Endodermal cell (in vitro differentiated cells): ENCODE measurements at regions not wholly inside any gene's neighbourhood (a gene's known extent, or its start where the extent isn't known, plus 50 kb on each side); places are given as distances from the start of the nearest gene placed in this dataset.

Experiments used
- DNase-seq: peaks from one replicate; pipeline ENCODE4 v3.0.0-alpha.2; 2017
- H3K27ac ChIP-seq: 2 replicates; pipeline ENCODE4 v1.5.1; 2013; ENCODE audit warnings: mild to moderate bottlenecking, low read depth, low read length, moderate library complexity
- H3K27me3 ChIP-seq: 2 replicates; pipeline ENCODE4 v1.6.1; 2013; ENCODE audit warnings: mild to moderate bottlenecking, low read length, moderate library complexity; ENCODE audit not compliant: insufficient read depth, control insufficient read depth, poor library complexity, severe bottlenecking
- H3K36me3 ChIP-seq: 2 replicates; pipeline ENCODE4 v1.7.0; 2013; ENCODE audit warnings: mild to moderate bottlenecking, low read length, moderate library complexity; ENCODE audit not compliant: control insufficient read depth, insufficient read depth
- H3K4me1 ChIP-seq: one replicate; pipeline ENCODE4 v1.7.0; 2013; ENCODE audit warnings: low read length; ENCODE audit not compliant: control insufficient read depth, insufficient read depth
- H3K4me3 ChIP-seq: 2 replicates; pipeline ENCODE4 v1.5.1; 2013; ENCODE audit warnings: mild to moderate bottlenecking, low read length, moderate library complexity
- H3K9ac ChIP-seq: 2 replicates; pipeline ENCODE4 v1.6.1; 2013; ENCODE audit warnings: mild to moderate bottlenecking, low read length, moderate library complexity; ENCODE audit not compliant: poor library complexity, severe bottlenecking; ENCODE audit errors: extremely low read depth
- H3K9me3 ChIP-seq: 2 replicates; pipeline ENCODE4 v1.6.1; 2013; ENCODE audit warnings: mild to moderate bottlenecking, low read length, moderate library complexity; ENCODE audit not compliant: control insufficient read depth
- H3K27ac Mint-ChIP-seq: 2 replicates; pipeline ENCODE4 v1.8.0; 2020; ENCODE audit warnings: mixed read lengths
- H3K27me3 Mint-ChIP-seq: 2 replicates; pipeline ENCODE4 v1.8.0; 2021; ENCODE audit warnings: mild to moderate bottlenecking, mixed read lengths; ENCODE audit not compliant: insufficient read depth
- H3K36me3 Mint-ChIP-seq: 2 replicates; pipeline ENCODE4 v1.8.0; 2020; ENCODE audit warnings: low read depth, mixed read lengths
- H3K4me1 Mint-ChIP-seq: 2 replicates; pipeline ENCODE4 v1.8.0; 2020; ENCODE audit warnings: mixed read lengths
- H3K4me3 Mint-ChIP-seq: 2 replicates; pipeline ENCODE4 v1.8.0; 2020; ENCODE audit warnings: mild to moderate bottlenecking, moderate library complexity, mixed read lengths
- H3K9me3 Mint-ChIP-seq: 2 replicates; pipeline ENCODE4 v1.8.0; 2020; ENCODE audit warnings: mild to moderate bottlenecking, mixed read lengths
- WGBS, 2 experiments: methylation state at CpG; one replicate each; pipeline versions ENCODE4 v1.1.5 to v1.1.7; 2013; ENCODE audit warnings: missing lambda C conversion rate in 2 of 2, mixed read lengths in 1 of 2; ENCODE audit not compliant: insufficient coverage in 1 of 2, insufficient read length in 1 of 2; 5-methylcytosine and 5-hydroxymethylcytosine counted together
- TF ChIP-seq, protein P1 (sequence below): fragments of 200-600 bp; sonication (generic); conservative IDR thresholded peaks from 2 replicates; pipeline ENCODE4 v1.5.0; 2021; ENCODE audit warnings: antibody characterized with exemption, mild to moderate bottlenecking

DNA sequence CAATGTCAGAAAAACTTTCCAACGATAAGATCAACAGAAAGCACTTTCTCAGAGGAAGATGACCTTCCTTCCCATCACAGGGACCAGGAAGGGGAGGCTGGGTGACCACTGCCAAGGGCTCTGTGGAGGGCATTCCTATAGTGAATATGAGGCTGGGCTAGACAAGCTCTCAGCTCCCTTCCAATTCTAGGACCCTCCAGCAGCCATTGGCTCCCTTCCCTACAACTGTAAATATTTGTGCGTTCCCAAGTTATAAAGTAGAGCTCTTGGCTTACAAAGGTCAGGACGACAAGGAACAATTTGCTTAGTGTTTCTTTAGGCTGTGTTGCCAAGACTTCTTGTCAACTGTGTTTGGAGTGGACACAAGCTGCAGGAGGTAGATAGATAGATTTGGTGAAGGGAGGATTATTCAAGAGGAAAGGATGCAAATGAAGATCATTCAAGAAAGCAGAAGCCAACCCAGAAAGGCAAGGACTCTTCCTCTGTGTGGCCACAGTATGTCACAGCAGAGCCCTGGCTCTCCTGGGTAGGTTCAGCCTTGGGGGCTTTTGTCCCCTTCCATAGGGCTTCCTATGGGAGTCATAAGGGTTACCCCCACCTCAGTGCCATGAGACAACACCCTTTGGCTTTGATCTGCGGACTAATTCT lies 223.6 kb upstream of the TLE3 start:
- Mint-ChIP-seq H3K4me1 (peaks cover 58% of the 10 kb centered on the region), H3K9me3 (no peaks in the 10 kb centered on the region), H3K4me3 (no peak overlapping the region), H3K36me3 (no peaks in the 10 kb centered on the region), H3K27ac (no peak overlapping the region), H3K27me3 (peaks cover 18% of the 10 kb centered on the region)
- no peak for DNase-seq
- peaks cover 29% of the 10 kb centered on the region for H3K4me1 ChIP-seq
- TF ChIP-seq, protein P1, sequence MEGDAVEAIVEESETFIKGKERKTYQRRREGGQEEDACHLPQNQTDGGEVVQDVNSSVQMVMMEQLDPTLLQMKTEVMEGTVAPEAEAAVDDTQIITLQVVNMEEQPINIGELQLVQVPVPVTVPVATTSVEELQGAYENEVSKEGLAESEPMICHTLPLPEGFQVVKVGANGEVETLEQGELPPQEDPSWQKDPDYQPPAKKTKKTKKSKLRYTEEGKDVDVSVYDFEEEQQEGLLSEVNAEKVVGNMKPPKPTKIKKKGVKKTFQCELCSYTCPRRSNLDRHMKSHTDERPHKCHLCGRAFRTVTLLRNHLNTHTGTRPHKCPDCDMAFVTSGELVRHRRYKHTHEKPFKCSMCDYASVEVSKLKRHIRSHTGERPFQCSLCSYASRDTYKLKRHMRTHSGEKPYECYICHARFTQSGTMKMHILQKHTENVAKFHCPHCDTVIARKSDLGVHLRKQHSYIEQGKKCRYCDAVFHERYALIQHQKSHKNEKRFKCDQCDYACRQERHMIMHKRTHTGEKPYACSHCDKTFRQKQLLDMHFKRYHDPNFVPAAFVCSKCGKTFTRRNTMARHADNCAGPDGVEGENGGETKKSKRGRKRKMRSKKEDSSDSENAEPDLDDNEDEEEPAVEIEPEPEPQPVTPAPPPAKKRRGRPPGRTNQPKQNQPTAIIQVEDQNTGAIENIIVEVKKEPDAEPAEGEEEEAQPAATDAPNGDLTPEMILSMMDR: no peak
- H3K36me3 ChIP-seq: no peaks in the 10 kb centered on the region
- no peak overlapping the region for H3K9ac ChIP-seq
- 87 to 98% methylated on average over 4 of the region's 4 CpGs for WGBS, 2 experiments
- H3K9me3 ChIP-seq: no peaks in the 10 kb centered on the region
- no peak overlapping the region for H3K27ac ChIP-seq
- H3K27me3 ChIP-seq: no peaks in the 10 kb centered on the region
- no peak overlapping the region for H3K4me3 ChIP-seq

DNA sequence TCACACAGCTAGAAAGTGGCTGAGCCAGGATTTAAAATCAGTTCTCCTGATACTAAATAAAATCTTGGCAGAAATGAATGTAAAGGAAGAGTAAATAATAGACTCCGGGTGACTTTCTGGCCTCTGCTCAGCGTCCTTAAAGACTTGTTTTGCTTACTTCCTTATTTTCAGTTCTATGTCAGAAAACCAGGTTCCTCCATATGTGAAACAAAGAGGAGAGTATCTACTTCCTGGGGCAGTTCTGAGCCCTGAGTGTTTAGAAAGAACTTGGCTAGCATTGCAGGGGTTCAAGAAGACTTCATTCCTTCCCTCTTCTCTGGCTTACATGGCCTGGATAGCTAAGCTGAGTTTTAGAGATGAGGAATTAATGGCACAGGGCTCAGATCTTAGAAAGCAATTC lies 222.8 kb upstream of the TLE3 start:
- Mint-ChIP-seq H3K36me3 (no peaks in the 10 kb centered on the region), H3K27ac (no peak overlapping the region), H3K27me3 (peaks cover 18% of the 10 kb centered on the region), H3K4me3 (no peak overlapping the region), H3K9me3 (no peaks in the 10 kb centered on the region), H3K4me1 (peaks cover 58% of the 10 kb centered on the region)
- WGBS, 2 experiments: 91 to 100% methylated on average over 1 to 2 of the region's 2 CpGs
- Histone ChIP-seq H3K27me3 (no peaks in the 10 kb centered on the region), H3K9me3 (no peaks in the 10 kb centered on the region), H3K9ac (no peak overlapping the region), H3K36me3 (no peaks in the 10 kb centered on the region), H3K4me1 (peaks cover 29% of the 10 kb centered on the region), H3K4me3 (no peak overlapping the region), H3K27ac (no peak overlapping the region)
- TF ChIP-seq, protein P1: no peak
- no peak for DNase-seq

DNA sequence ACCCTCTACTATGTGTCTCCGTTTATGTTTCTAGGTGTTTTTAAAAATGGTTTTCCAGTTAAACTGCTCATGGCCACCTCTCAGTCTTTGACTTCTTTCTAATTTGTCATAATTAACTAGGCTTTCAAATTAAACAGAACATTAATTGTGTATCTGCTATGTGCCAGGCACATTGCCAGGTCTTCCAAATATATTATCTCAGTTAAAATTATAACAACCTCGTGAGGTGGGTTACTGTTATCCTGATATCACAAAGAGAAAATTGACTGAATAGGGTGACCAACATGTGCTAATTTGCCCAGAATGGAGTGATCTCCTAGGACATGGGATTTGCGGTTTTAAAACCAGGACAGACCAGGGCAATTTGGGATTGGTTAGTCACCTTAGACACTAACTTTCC lies 222.4 kb upstream of the TLE3 start:
- TF ChIP-seq, protein P1: no peak
- Histone ChIP-seq H3K9ac (no peak overlapping the region), H3K9me3 (no peaks in the 10 kb centered on the region), H3K27ac (no peak overlapping the region), H3K36me3 (no peaks in the 10 kb centered on the region), H3K4me1 (peaks cover 29% of the 10 kb centered on the region), H3K4me3 (no peak overlapping the region), H3K27me3 (no peaks in the 10 kb centered on the region)
- no peak for DNase-seq
- 94 to 96% methylated on average over 3 of the region's 3 CpGs for WGBS, 2 experiments
- H3K4me1 Mint-ChIP-seq: peaks cover 57% of the 10 kb centered on the region
- H3K27me3 Mint-ChIP-seq: peaks cover 18% of the 10 kb centered on the region
- no peaks in the 10 kb centered on the region for H3K9me3 Mint-ChIP-seq
- H3K4me3 Mint-ChIP-seq: no peak overlapping the region
- no peaks in the 10 kb centered on the region for H3K36me3 Mint-ChIP-seq
- no peak overlapping the region for H3K27ac Mint-ChIP-seq
